HEK293T (cell line): ENCODE measurements at regions not wholly inside any gene's neighbourhood (a gene's known extent, or its start where the extent isn't known, plus 50 kb on each side); places are given as distances from the start of the nearest gene placed in this dataset.

Source experiments
- BHLHE40 ChIP-seq: fragments of 450-650 bp; IDR thresholded peaks from 2 replicates; pipeline ENCODE4 v1.6.1; 2016; ENCODE audit warnings: mild to moderate bottlenecking, moderate library complexity, borderline replicate concordance
- SP1 ChIP-seq: fragments of 450-650 bp; IDR thresholded peaks from 2 replicates; pipeline ENCODE4 v1.6.1; 2017
- ZNF384 ChIP-seq: fragments of 450-650 bp; IDR thresholded peaks from 2 replicates; pipeline ENCODE4 v1.6.1; 2016

- TF ChIP-seq ZNF384 = no peak
- TF ChIP-seq BHLHE40 = no peak
- no peak for TF ChIP-seq SP1
These were observed 131.6 kb upstream of the POU3F1 start for GRCh38 chr1:38178216-38178615.
